ENCODE measurements at regions not wholly inside any gene's neighbourhood (a gene's known extent, or its start where the extent isn't known, plus 50 kb on each side); places are given as distances from the start of the nearest gene placed in this dataset.

DNA sequence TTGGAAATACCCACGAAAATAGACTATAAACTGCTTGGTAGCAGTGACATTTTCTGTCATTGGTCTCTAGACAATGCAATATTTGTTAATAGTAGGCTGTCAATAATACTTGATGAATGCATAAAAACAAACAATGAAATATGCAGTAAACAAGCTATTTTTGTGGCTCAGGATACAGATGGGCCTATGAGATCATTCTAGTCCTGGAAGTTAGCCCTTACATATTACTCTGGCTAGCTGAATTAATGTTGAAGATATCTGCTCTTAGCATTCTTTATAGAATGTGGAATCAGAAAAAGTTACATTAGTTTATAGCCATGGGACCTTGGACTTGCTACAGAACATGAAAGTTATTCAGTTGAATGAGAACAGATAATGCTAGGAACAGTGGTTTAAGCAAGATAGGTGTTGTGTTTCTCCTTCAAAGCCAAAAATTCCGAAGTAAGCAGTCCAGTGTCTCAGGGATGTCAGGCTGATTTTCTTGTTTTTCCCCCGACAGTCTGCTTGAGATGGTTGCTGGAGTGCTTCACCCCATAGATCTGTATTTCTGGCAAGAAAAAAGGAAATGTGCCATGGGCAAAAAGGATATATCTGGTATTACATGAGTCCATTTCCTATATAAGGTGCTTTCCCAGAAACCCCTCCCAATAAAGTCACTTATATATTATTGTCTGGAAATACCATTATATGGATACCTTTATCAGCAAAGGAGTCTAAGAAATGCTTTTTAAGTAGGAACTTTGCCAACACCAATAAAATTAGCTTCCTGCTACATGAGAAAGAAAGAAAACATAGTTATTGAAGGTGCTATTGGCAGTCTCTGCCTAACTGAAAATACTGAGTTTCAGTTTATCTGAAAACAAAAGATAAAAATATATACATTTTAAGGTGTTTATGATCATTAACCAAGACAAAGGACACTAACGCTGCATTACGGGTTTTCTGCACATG lies 619.4 kb upstream of the ATP2B1 start:
- DNase-seq (ENCODE audit: low read depth), result no peak
- TF ChIP-seq, protein P1, sequence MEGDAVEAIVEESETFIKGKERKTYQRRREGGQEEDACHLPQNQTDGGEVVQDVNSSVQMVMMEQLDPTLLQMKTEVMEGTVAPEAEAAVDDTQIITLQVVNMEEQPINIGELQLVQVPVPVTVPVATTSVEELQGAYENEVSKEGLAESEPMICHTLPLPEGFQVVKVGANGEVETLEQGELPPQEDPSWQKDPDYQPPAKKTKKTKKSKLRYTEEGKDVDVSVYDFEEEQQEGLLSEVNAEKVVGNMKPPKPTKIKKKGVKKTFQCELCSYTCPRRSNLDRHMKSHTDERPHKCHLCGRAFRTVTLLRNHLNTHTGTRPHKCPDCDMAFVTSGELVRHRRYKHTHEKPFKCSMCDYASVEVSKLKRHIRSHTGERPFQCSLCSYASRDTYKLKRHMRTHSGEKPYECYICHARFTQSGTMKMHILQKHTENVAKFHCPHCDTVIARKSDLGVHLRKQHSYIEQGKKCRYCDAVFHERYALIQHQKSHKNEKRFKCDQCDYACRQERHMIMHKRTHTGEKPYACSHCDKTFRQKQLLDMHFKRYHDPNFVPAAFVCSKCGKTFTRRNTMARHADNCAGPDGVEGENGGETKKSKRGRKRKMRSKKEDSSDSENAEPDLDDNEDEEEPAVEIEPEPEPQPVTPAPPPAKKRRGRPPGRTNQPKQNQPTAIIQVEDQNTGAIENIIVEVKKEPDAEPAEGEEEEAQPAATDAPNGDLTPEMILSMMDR (conservative IDR thresholded peaks at IDR 0.05; ENCODE audit: low read depth, low read length), result no peak
- no peak overlapping the region for H3K4me3 ChIP-seq (ENCODE audit: low read length)

DNA sequence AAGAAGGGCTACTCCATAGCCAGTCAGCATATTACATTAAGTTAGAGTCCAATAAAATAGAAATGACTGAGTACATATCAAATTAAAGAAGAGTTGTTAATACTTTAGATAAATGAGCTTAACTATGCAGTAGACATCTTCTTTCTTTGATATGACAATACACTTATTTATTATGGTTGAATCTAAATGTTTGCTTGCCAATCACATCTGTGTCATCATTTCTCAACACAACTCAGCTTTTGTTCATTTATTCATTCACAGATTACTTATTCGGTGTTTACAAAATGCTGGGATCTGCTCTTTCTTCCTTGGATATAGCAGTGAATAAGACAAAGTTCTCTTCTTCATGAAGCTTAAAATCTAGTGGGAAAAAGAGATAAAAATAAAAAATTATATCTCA lies 614.6 kb upstream of the ATP2B1 start:
- no peak for DNase-seq (ENCODE audit: low read depth)
- no peak overlapping the region for H3K4me3 ChIP-seq (ENCODE audit: low read length)
- TF ChIP-seq, protein P1 (conservative IDR thresholded peaks at IDR 0.05; ENCODE audit: low read depth, low read length), result no peak

DNA sequence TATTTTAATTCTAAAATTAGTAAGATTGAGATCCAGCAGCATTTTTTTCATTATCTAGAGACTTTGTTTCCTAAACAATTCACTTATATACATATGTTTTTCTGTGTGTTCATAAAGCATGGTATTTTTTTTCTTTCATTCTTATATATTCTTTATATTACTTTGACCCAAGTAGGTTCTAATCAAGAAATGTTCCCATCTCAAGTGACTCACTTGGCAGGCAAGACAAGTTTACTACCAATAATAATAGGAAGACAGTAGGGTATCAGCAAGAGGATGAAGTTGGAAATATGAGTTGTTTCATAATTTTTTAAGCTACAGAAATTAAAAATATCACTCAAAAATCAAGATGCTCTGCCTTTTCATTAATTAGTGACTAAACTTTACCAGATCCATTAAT lies 613.4 kb upstream of the ATP2B1 start:
- no peak for DNase-seq (ENCODE audit: low read depth)
- TF ChIP-seq, protein P1 (conservative IDR thresholded peaks at IDR 0.05; ENCODE audit: low read depth, low read length), result no peak
- no peak overlapping the region for H3K4me3 ChIP-seq (ENCODE audit: low read length)

DNA sequence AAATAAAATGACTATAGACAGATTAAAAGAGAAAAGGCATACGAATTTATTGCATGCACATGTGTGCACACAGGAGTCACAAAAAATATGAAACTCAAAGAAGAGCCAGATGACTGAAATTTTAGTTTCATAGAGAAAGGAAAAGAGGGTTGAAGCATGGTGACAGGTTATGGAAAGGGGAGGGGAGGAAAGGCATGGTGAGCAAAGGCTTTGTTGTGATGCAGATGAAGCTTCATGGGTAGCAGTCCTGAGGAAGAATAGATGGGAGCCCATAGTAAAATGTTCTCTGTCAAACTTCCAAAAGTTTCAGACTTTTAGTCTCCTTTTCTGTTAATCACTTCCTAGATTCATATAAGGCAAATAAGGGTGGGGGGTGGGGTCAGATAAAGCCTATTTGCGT lies 612.7 kb upstream of the ATP2B1 start:
- TF ChIP-seq, protein P1 (conservative IDR thresholded peaks at IDR 0.05; ENCODE audit: low read depth, low read length), result no peak
- DNase-seq (ENCODE audit: low read depth), result no peak
- no peak overlapping the region for H3K4me3 ChIP-seq (ENCODE audit: low read length)

DNA sequence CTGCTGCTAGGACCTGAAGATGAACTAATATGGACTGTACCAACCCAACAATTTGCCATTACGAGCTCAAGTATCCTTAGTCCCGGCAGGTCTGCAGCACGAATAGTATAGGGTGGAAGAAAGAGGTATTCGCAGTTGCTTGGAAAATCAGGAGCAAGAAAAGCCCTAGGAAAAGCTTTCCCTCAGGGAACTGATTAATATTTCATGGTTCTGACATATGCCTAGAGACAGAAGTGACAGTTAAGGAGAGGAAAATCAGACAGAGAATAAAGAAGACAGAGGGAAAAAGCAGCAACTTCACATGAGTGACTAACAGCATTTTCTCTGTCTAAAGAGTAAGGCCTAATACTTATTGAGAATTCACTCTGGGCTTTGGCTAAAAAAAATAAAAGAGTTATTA lies 602.9 kb upstream of the ATP2B1 start:
- no peak overlapping the region for H3K4me3 ChIP-seq (ENCODE audit: low read length)
- TF ChIP-seq, protein P1 (conservative IDR thresholded peaks at IDR 0.05; ENCODE audit: low read depth, low read length), result no peak
- DNase-seq (ENCODE audit: low read depth), result no peak

DNA sequence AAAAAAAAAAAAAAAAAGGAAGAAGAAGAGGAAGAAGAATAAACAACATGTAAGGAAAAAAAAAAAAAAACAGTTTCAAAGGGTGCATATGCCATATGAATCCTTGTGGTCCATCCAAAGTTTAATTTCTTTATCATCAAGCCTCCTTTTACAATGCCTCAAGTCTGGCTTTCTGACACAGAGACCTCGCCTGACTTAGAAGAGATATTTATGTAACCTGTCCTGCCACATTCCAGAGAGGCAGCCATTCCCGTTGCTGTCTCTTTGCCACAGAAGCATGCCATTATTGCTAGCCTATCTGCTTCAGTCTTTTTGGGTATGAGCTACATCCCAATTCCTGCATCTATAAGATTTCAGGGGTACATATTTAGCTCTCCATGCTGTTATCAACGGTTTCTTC lies 596.7 kb upstream of the ATP2B1 start:
- TF ChIP-seq, protein P1 (conservative IDR thresholded peaks at IDR 0.05; ENCODE audit: low read depth, low read length), result no peak
- DNase-seq (ENCODE audit: low read depth), result no peak
- no peak overlapping the region for H3K4me3 ChIP-seq (ENCODE audit: low read length)

DNA sequence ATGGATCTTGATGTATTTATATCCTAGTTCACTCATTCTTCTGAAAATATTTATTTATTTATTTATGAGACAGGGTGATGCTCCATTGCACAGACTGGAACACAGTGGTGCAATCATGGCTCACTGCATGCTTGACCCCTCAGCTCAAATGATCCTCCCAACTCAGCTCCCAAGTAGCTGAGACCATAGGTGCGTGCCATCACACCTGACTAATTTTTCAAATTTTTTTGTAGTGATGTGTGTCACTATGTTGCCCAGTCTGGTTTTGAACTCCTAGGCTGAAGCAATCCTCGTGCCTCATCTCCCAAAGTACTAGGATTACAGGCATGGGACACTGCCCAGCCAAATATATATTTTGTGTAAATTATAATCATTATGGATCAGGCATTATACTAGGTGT lies 595.6 kb upstream of the ATP2B1 start:
- TF ChIP-seq, protein P1 (conservative IDR thresholded peaks at IDR 0.05; ENCODE audit: low read depth, low read length), result no peak
- no peak overlapping the region for H3K4me3 ChIP-seq (ENCODE audit: low read length)
- DNase-seq (ENCODE audit: low read depth), result no peak

Measured in retinal pigment epithelial cell (primary cell).